ENCODE measurements at regions not wholly inside any gene's neighbourhood (a gene's known extent, or its start where the extent isn't known, plus 50 kb on each side); places are given as distances from the start of the nearest gene placed in this dataset.
"Not testable (repeated sequence)": the region's sequence is repeated elsewhere in the genome, so short reads cannot be mapped to it uniquely, and the experiment has no call there.

- BruUV-seq (replicated peaks) = no TSS peak
- H3K9me3 Mint-ChIP-seq (ENCODE audit: low read depth, unreplicated experiment) = peaks cover 22% of the 10 kb centered on the region
- intact Hi-C loops (cut with micrococcal nuclease; ENCODE audit: unreplicated experiment) = no loop called here
- CTCF ChIA-PET = no interaction called here
- no peak overlapping the region for H3K27ac Mint-ChIP-seq (ENCODE audit: unreplicated experiment)
- no peak overlapping the region for H3K4me3 Mint-ChIP-seq (ENCODE audit: low read depth, unreplicated experiment)
- no peak for TF ChIP-seq CTCF (IDR thresholded peaks at IDR 0.05; ENCODE audit: unreplicated experiment)
- no peak for DNase-seq
- H3K36me3 Mint-ChIP-seq (ENCODE audit: insufficient read depth, unreplicated experiment) = no peaks in the 10 kb centered on the region
- no peaks in the 10 kb centered on the region for H3K4me1 Mint-ChIP-seq (ENCODE audit: low read depth, unreplicated experiment)
- H3K27me3 Mint-ChIP-seq (ENCODE audit: unreplicated experiment) = no peaks in the 10 kb centered on the region
These were observed 899.5 kb upstream of the FAM98A start for GRCh38 chr2:34498561-34498960.

GRCh38 chr2:34494192-34494591 is 895.1 kb upstream of the FAM98A start:
- H3K9me3 Mint-ChIP-seq (ENCODE audit: low read depth, unreplicated experiment) = peaks cover 16% of the 10 kb centered on the region
- DNase-seq; H3K27me3 Mint-ChIP-seq (ENCODE audit: unreplicated experiment); CTCF ChIA-PET; H3K4me3 Mint-ChIP-seq (ENCODE audit: low read depth, unreplicated experiment); H3K36me3 Mint-ChIP-seq (ENCODE audit: insufficient read depth, unreplicated experiment); H3K27ac Mint-ChIP-seq (ENCODE audit: unreplicated experiment); H3K4me1 Mint-ChIP-seq (ENCODE audit: low read depth, unreplicated experiment); intact Hi-C loops (cut with micrococcal nuclease; ENCODE audit: unreplicated experiment); BruUV-seq (replicated peaks): not testable (repeated sequence)

GRCh38 chr2:34492561-34493455 is 893.7 kb upstream of the FAM98A start:
- intact Hi-C loops (cut with micrococcal nuclease; ENCODE audit: unreplicated experiment) = no loop called here
- CTCF ChIA-PET = no interaction called here

GRCh38 chr2:34486965-34487364 is 887.9 kb upstream of the FAM98A start:
- BruUV-seq (replicated peaks) = no TSS peak
- Mint-ChIP-seq H3K4me3 (ENCODE audit: low read depth, unreplicated experiment) (no peak overlapping the region), H3K9me3 (ENCODE audit: low read depth, unreplicated experiment) (peaks cover 12% of the 10 kb centered on the region), H3K4me1 (ENCODE audit: low read depth, unreplicated experiment) (no peaks in the 10 kb centered on the region), H3K27me3 (ENCODE audit: unreplicated experiment) (no peaks in the 10 kb centered on the region), H3K27ac (ENCODE audit: unreplicated experiment) (no peak overlapping the region), H3K36me3 (ENCODE audit: insufficient read depth, unreplicated experiment) (no peaks in the 10 kb centered on the region)
- no peak for TF ChIP-seq CTCF (IDR thresholded peaks at IDR 0.05; ENCODE audit: unreplicated experiment)
- CTCF ChIA-PET = no interaction called here
- DNase-seq = no peak
- intact Hi-C loops (cut with micrococcal nuclease; ENCODE audit: unreplicated experiment) = no loop called here

More at GRCh38 chr2:34492561-34493455, 893.7 kb upstream of the FAM98A start:
- Mint-ChIP-seq H3K27me3 (ENCODE audit: unreplicated experiment) (no peaks in the 10 kb centered on the region), H3K4me3 (ENCODE audit: low read depth, unreplicated experiment) (peak overlapping the region; percentile 3), H3K9me3 (ENCODE audit: low read depth, unreplicated experiment) (peaks cover 13% of the 10 kb centered on the region), H3K36me3 (ENCODE audit: insufficient read depth, unreplicated experiment) (no peaks in the 10 kb centered on the region), H3K27ac (ENCODE audit: unreplicated experiment) (peak overlapping the region; percentile 11), H3K4me1 (ENCODE audit: low read depth, unreplicated experiment) (no peaks in the 10 kb centered on the region)
- TF ChIP-seq CTCF (IDR thresholded peaks at IDR 0.05; ENCODE audit: unreplicated experiment) = no peak
- DNase-seq = no peak
- no TSS peak for BruUV-seq (replicated peaks)

- Mint-ChIP-seq H3K9me3 (ENCODE audit: low read depth, unreplicated experiment) (peaks cover 5% of the 10 kb centered on the region), H3K4me3 (ENCODE audit: low read depth, unreplicated experiment) (no peak overlapping the region), H3K27me3 (ENCODE audit: unreplicated experiment) (no peaks in the 10 kb centered on the region), H3K36me3 (ENCODE audit: insufficient read depth, unreplicated experiment) (no peaks in the 10 kb centered on the region), H3K4me1 (ENCODE audit: low read depth, unreplicated experiment) (no peaks in the 10 kb centered on the region), H3K27ac (ENCODE audit: unreplicated experiment) (no peak overlapping the region)
- BruUV-seq (replicated peaks) = no TSS peak
- CTCF ChIA-PET = no interaction called here
- no peak for TF ChIP-seq CTCF (IDR thresholded peaks at IDR 0.05; ENCODE audit: unreplicated experiment)
- intact Hi-C loops (cut with micrococcal nuclease; ENCODE audit: unreplicated experiment) = no loop called here
- no peak for DNase-seq
These were observed 882.4 kb upstream of the FAM98A start for GRCh38 chr2:34481542-34481941.
